Activated CD8-positive, alpha-beta memory T cell treated with anti-CD3 and anti-CD28 coated beads for 4 hours (primary cell): ENCODE measurements at regions not wholly inside any gene's neighbourhood (a gene's known extent, or its start where the extent isn't known, plus 50 kb on each side); places are given as distances from the start of the nearest gene placed in this dataset.
"Not testable (repeated sequence)": the region's sequence is repeated elsewhere in the genome, so short reads cannot be mapped to it uniquely, and the experiment has no call there.

Experiments used
- DNase-seq, 2 donors: peaks; one replicate each; pipeline ENCODE4 v3.0.0-alpha.2; 2020; ENCODE audit warnings: low read depth in 2 of 2

GRCh38 chr12:119931402-119931801 is 54.3 kb upstream of the CIT start:
- DNase-seq, result no peak

GRCh38 chr12:119932921-119933320 is 55.8 kb upstream of the CIT start:
- DNase-seq, result no peak

- not testable (repeated sequence) for DNase-seq
Measured at GRCh38 chr12:119934780-119935179, 54.3 kb upstream of the BICDL1 start.

- no peak for DNase-seq
Measured at GRCh38 chr12:119936705-119937311, 52.2 kb upstream of the BICDL1 start.

GRCh38 chr12:119938049-119938667 is 50.9 kb upstream of the BICDL1 start:
- peak; percentile 48 to 50 for DNase-seq
